ENCODE measurements at regions not wholly inside any gene's neighbourhood (a gene's known extent, or its start where the extent isn't known, plus 50 kb on each side); places are given as distances from the start of the nearest gene placed in this dataset.

- TF ChIP-seq ZFP30 (CRISPR knock-in tag; IDR thresholded peaks at IDR 0.05) (no peak), PATZ1 (CRISPR knock-in tag; IDR thresholded peaks at IDR 0.05; ENCODE audit: borderline replicate concordance) (no peak), ZFP3 (CRISPR knock-in tag; IDR thresholded peaks at IDR 0.05) (no peak), TCF4 (CRISPR knock-in tag; IDR thresholded peaks at IDR 0.05; ENCODE audit: borderline replicate concordance) (no peak), OSR1 (CRISPR knock-in tag; IDR thresholded peaks at IDR 0.05) (no peak), POU6F1 (CRISPR knock-in tag; IDR thresholded peaks at IDR 0.05; ENCODE audit: borderline replicate concordance, low read depth) (no peak), RARB (CRISPR knock-in tag; IDR thresholded peaks at IDR 0.05) (no peak), CREB5 (CRISPR knock-in tag; IDR thresholded peaks at IDR 0.05; ENCODE audit: low read depth) (no peak), ZNF8 (CRISPR knock-in tag; IDR thresholded peaks at IDR 0.05) (no peak), GLIS3 (CRISPR knock-in tag; IDR thresholded peaks at IDR 0.05) (no peak), ESRRG (CRISPR knock-in tag; IDR thresholded peaks at IDR 0.05) (no peak), CSDC2 (CRISPR knock-in tag; IDR thresholded peaks at IDR 0.05) (no peak)
These were observed 78.0 kb upstream of the ST8SIA2 start for GRCh38 chr15:92315595-92316211.
